ENCODE measurements at regions not wholly inside any gene's neighbourhood (a gene's known extent, or its start where the extent isn't known, plus 50 kb on each side); places are given as distances from the start of the nearest gene placed in this dataset.

- DNase-seq (no peak), ATAC-seq (no peak)
- Histone ChIP-seq H3K36me3 (no peaks in the 10 kb centered on the region), H3K9me3 (no peaks in the 10 kb centered on the region), H3K4me1 (no peaks in the 10 kb centered on the region), H3K4me3 (no peak overlapping the region), H3K27ac (no peak overlapping the region), H3K27me3 (no peaks in the 10 kb centered on the region)
- intact Hi-C loops (cut with DNase I; ENCODE audit: low total_unique reads) (no loop called here), in situ Hi-C loops (cut with MboI; ENCODE audit: low sequenced_read_pairs in 4 of 4) (no loop called here)
- no peak for TF ChIP-seq CTCF (IDR thresholded peaks at IDR 0.05 in 4 of 5, conservative IDR thresholded peaks at IDR 0.05 in 1 of 5)
- no peak for TF ChIP-seq POLR2A (IDR thresholded peaks at IDR 0.05)
Measured at GRCh38 chr3:166304584-166304983, 467.4 kb upstream of the BCHE start.

- intact Hi-C loops (cut with DNase I; ENCODE audit: low total_unique reads): no loop called here
- no peaks in the 10 kb centered on the region for H3K36me3 ChIP-seq
- no peaks in the 10 kb centered on the region for H3K27me3 ChIP-seq
- no peaks in the 10 kb centered on the region for H3K4me1 ChIP-seq
- TF ChIP-seq CTCF (IDR thresholded peaks at IDR 0.05 in 4 of 5, conservative IDR thresholded peaks at IDR 0.05 in 1 of 5): no peak
- H3K9me3 ChIP-seq: no peaks in the 10 kb centered on the region
- H3K4me3 ChIP-seq: no peak overlapping the region
- no peak overlapping the region for H3K27ac ChIP-seq
- in situ Hi-C loops (cut with MboI; ENCODE audit: low sequenced_read_pairs in 4 of 4): no loop called here
- ATAC-seq (no peak), DNase-seq (no peak)
Measured at GRCh38 chr3:166303681-166304080, 466.5 kb upstream of the BCHE start.

- DNase-seq (no peak), ATAC-seq (no peak)
- in situ Hi-C loops (cut with MboI; ENCODE audit: low sequenced_read_pairs in 4 of 4) (no loop called here), intact Hi-C loops (cut with DNase I; ENCODE audit: low total_unique reads) (no loop called here)
- TF ChIP-seq CTCF (IDR thresholded peaks at IDR 0.05 in 4 of 5, conservative IDR thresholded peaks at IDR 0.05 in 1 of 5): no peak
- TF ChIP-seq POLR2A (IDR thresholded peaks at IDR 0.05): no peak
- no peak overlapping the region for H3K4me3 ChIP-seq
- no peak overlapping the region for H3K27ac ChIP-seq
- H3K27me3 ChIP-seq: no peaks in the 10 kb centered on the region
- no peaks in the 10 kb centered on the region for H3K9me3 ChIP-seq
- H3K4me1 ChIP-seq: no peaks in the 10 kb centered on the region
- no peaks in the 10 kb centered on the region for H3K36me3 ChIP-seq
Measured at GRCh38 chr3:166302331-166302730, 465.1 kb upstream of the BCHE start.

GRCh38 chr3:166296179-166296783, 459.1 kb upstream of the BCHE start:
- intact Hi-C loops (cut with DNase I; ENCODE audit: low total_unique reads): no loop called here

More at GRCh38 chr3:166296179-166296783, 459.1 kb upstream of the BCHE start:
- H3K4me3 ChIP-seq: no peak overlapping the region
- no peaks in the 10 kb centered on the region for H3K27me3 ChIP-seq
- H3K36me3 ChIP-seq: no peaks in the 10 kb centered on the region
- no peaks in the 10 kb centered on the region for H3K9me3 ChIP-seq
- in situ Hi-C loops (cut with MboI; ENCODE audit: low sequenced_read_pairs in 4 of 4): no loop called here
- H3K27ac ChIP-seq: no peak overlapping the region
- no peaks in the 10 kb centered on the region for H3K4me1 ChIP-seq
- TF ChIP-seq POLR2A (IDR thresholded peaks at IDR 0.05) (no peak), CTCF (IDR thresholded peaks at IDR 0.05 in 4 of 5, conservative IDR thresholded peaks at IDR 0.05 in 1 of 5) (no peak)
- ATAC-seq (no peak), DNase-seq (no peak)

All from gastrocnemius medialis (tissue), 4 donors.